ENCODE measurements at regions not wholly inside any gene's neighbourhood (a gene's known extent, or its start where the extent isn't known, plus 50 kb on each side); places are given as distances from the start of the nearest gene placed in this dataset.
"Not testable (repeated sequence)": the region's sequence is repeated elsewhere in the genome, so short reads cannot be mapped to it uniquely, and the experiment has no call there.

- no peak overlapping the region for H3K4me3 Mint-ChIP-seq
- H3K27me3 Mint-ChIP-seq, result peaks cover 3% of the 10 kb centered on the region
- no peaks in the 10 kb centered on the region for H3K36me3 Mint-ChIP-seq
- H3K27ac Mint-ChIP-seq, result no peak overlapping the region
- H3K9me3 Mint-ChIP-seq, result peaks cover 12% of the 10 kb centered on the region
- no peaks in the 10 kb centered on the region for H3K4me1 Mint-ChIP-seq
- DNase-seq, result no peak
Observed at GRCh38 chr1:14167884-14168283, 430.6 kb upstream of the KAZN start.

GRCh38 chr1:14168326-14169063, 430.0 kb upstream of the KAZN start:
- no peak overlapping the region for H3K27ac Mint-ChIP-seq
- no peaks in the 10 kb centered on the region for H3K4me1 Mint-ChIP-seq
- H3K4me3 Mint-ChIP-seq, result no peak overlapping the region
- no peak for DNase-seq
- peaks cover 8% of the 10 kb centered on the region for H3K9me3 Mint-ChIP-seq
- no peaks in the 10 kb centered on the region for H3K36me3 Mint-ChIP-seq
- peaks cover 3% of the 10 kb centered on the region for H3K27me3 Mint-ChIP-seq

GRCh38 chr1:14173598-14173997, 424.9 kb upstream of the KAZN start:
- no peaks in the 10 kb centered on the region for H3K36me3 Mint-ChIP-seq

GRCh38 chr1:14177866-14178265, 420.6 kb upstream of the KAZN start:
- not testable (repeated sequence) for DNase-seq, H3K4me3 Mint-ChIP-seq, H3K9me3 Mint-ChIP-seq, H3K4me1 Mint-ChIP-seq, H3K36me3 Mint-ChIP-seq, H3K27ac Mint-ChIP-seq
- H3K27me3 Mint-ChIP-seq, result peaks cover 35% of the 10 kb centered on the region

More at GRCh38 chr1:14173598-14173997, 424.9 kb upstream of the KAZN start:
- H3K27me3 Mint-ChIP-seq, result peaks cover 5% of the 10 kb centered on the region
- H3K27ac Mint-ChIP-seq, result no peak overlapping the region
- H3K4me3 Mint-ChIP-seq, result no peak overlapping the region
- DNase-seq, result no peak
- no peaks in the 10 kb centered on the region for H3K4me1 Mint-ChIP-seq
- H3K9me3 Mint-ChIP-seq, result peaks cover 4% of the 10 kb centered on the region

GRCh38 chr1:14180738-14181137, 417.7 kb upstream of the KAZN start:
- H3K9me3 Mint-ChIP-seq, result peaks cover 2% of the 10 kb centered on the region
- H3K4me1 Mint-ChIP-seq, result peaks cover 10% of the 10 kb centered on the region
- no peak for DNase-seq
- no peak overlapping the region for H3K27ac Mint-ChIP-seq
- peaks cover 43% of the 10 kb centered on the region for H3K27me3 Mint-ChIP-seq
- H3K4me3 Mint-ChIP-seq, result no peak overlapping the region
- no peaks in the 10 kb centered on the region for H3K36me3 Mint-ChIP-seq

- H3K36me3 Mint-ChIP-seq, result no peaks in the 10 kb centered on the region
- H3K27ac Mint-ChIP-seq, result no peak overlapping the region
- H3K9me3 Mint-ChIP-seq, result peaks cover 2% of the 10 kb centered on the region
- no peak overlapping the region for H3K4me3 Mint-ChIP-seq
- DNase-seq, result no peak
- peaks cover 10% of the 10 kb centered on the region for H3K4me1 Mint-ChIP-seq
- peaks cover 45% of the 10 kb centered on the region for H3K27me3 Mint-ChIP-seq
Observed at GRCh38 chr1:14181191-14181795, 417.2 kb upstream of the KAZN start.

GRCh38 chr1:14182856-14183255, 415.6 kb upstream of the KAZN start:
- H3K36me3 Mint-ChIP-seq, result no peaks in the 10 kb centered on the region

GRCh38 chr1:14183329-14183728, 415.2 kb upstream of the KAZN start:
- no peak for DNase-seq
- H3K4me3 Mint-ChIP-seq, result no peak overlapping the region
- H3K27me3 Mint-ChIP-seq, result peaks cover 45% of the 10 kb centered on the region
- peaks cover 10% of the 10 kb centered on the region for H3K4me1 Mint-ChIP-seq
- H3K9me3 Mint-ChIP-seq, result peaks cover 2% of the 10 kb centered on the region
- no peaks in the 10 kb centered on the region for H3K36me3 Mint-ChIP-seq
- H3K27ac Mint-ChIP-seq, result no peak overlapping the region

More at GRCh38 chr1:14182856-14183255, 415.6 kb upstream of the KAZN start:
- no peak for DNase-seq
- Mint-ChIP-seq H3K27me3 (peaks cover 50% of the 10 kb centered on the region), H3K4me3 (no peak overlapping the region), H3K4me1 (peaks cover 10% of the 10 kb centered on the region), H3K27ac (no peak overlapping the region), H3K9me3 (peaks cover 2% of the 10 kb centered on the region)

GRCh38 chr1:14184454-14184853, 414.0 kb upstream of the KAZN start:
- H3K9me3 Mint-ChIP-seq, result peaks cover 2% of the 10 kb centered on the region
- H3K4me3 Mint-ChIP-seq, result no peak overlapping the region
- no peak overlapping the region for H3K27ac Mint-ChIP-seq
- no peaks in the 10 kb centered on the region for H3K36me3 Mint-ChIP-seq
- H3K27me3 Mint-ChIP-seq, result peaks cover 39% of the 10 kb centered on the region
- no peak for DNase-seq
- H3K4me1 Mint-ChIP-seq, result peaks cover 10% of the 10 kb centered on the region

- H3K36me3 Mint-ChIP-seq, result no peaks in the 10 kb centered on the region
- no peak for DNase-seq
- H3K27me3 Mint-ChIP-seq, result peaks cover 9% of the 10 kb centered on the region
- H3K27ac Mint-ChIP-seq, result no peak overlapping the region
- no peaks in the 10 kb centered on the region for H3K4me1 Mint-ChIP-seq
- H3K4me3 Mint-ChIP-seq, result no peak overlapping the region
- H3K9me3 Mint-ChIP-seq, result peaks cover 3% of the 10 kb centered on the region
Observed at GRCh38 chr1:14189381-14189780, 409.1 kb upstream of the KAZN start.

- Mint-ChIP-seq H3K27ac (no peak overlapping the region), H3K4me1 (no peaks in the 10 kb centered on the region), H3K4me3 (no peak overlapping the region), H3K27me3 (peaks cover 7% of the 10 kb centered on the region), H3K36me3 (no peaks in the 10 kb centered on the region), H3K9me3 (peaks cover 3% of the 10 kb centered on the region)
- no peak for DNase-seq
Observed at GRCh38 chr1:14190508-14190907, 408.0 kb upstream of the KAZN start.

- no peak overlapping the region for H3K4me3 Mint-ChIP-seq
- no peaks in the 10 kb centered on the region for H3K36me3 Mint-ChIP-seq
- H3K27ac Mint-ChIP-seq, result no peak overlapping the region
- DNase-seq, result no peak
- no peaks in the 10 kb centered on the region for H3K4me1 Mint-ChIP-seq
- H3K27me3 Mint-ChIP-seq, result peaks cover 3% of the 10 kb centered on the region
- peaks cover 3% of the 10 kb centered on the region for H3K9me3 Mint-ChIP-seq
Observed at GRCh38 chr1:14194511-14194910, 404.0 kb upstream of the KAZN start.

- Mint-ChIP-seq H3K4me3 (no peak overlapping the region), H3K4me1 (no peaks in the 10 kb centered on the region), H3K27ac (no peak overlapping the region), H3K9me3 (peaks cover 2% of the 10 kb centered on the region), H3K36me3 (no peaks in the 10 kb centered on the region), H3K27me3 (no peaks in the 10 kb centered on the region)
- DNase-seq, result no peak
Observed at GRCh38 chr1:14205066-14205465, 393.4 kb upstream of the KAZN start.

GRCh38 chr1:14215151-14215550, 383.3 kb upstream of the KAZN start:
- Mint-ChIP-seq H3K27ac (no peak overlapping the region), H3K36me3 (no peaks in the 10 kb centered on the region), H3K4me3 (no peak overlapping the region), H3K9me3 (peaks cover 3% of the 10 kb centered on the region), H3K27me3 (no peaks in the 10 kb centered on the region), H3K4me1 (no peaks in the 10 kb centered on the region)
- no peak for DNase-seq

- Mint-ChIP-seq H3K27ac (no peak overlapping the region), H3K9me3 (peaks cover 2% of the 10 kb centered on the region), H3K4me3 (no peak overlapping the region), H3K36me3 (no peaks in the 10 kb centered on the region), H3K27me3 (no peaks in the 10 kb centered on the region), H3K4me1 (no peaks in the 10 kb centered on the region)
- no peak for DNase-seq
Observed at GRCh38 chr1:14217384-14217783, 381.1 kb upstream of the KAZN start.

GRCh38 chr1:14220324-14220723, 378.2 kb upstream of the KAZN start:
- Mint-ChIP-seq H3K27me3 (peaks cover 12% of the 10 kb centered on the region), H3K9me3 (peaks cover 2% of the 10 kb centered on the region), H3K4me1 (no peaks in the 10 kb centered on the region), H3K27ac (no peak overlapping the region), H3K36me3 (no peaks in the 10 kb centered on the region), H3K4me3 (no peak overlapping the region)
- no peak for DNase-seq

Data from activated naive CD8-positive, alpha-beta T cell treated with anti-CD3 and anti-CD28 coated beads for 36 hours (primary cell).